AML-193 (cell line): ENCODE measurements at regions not wholly inside any gene's neighbourhood (a gene's known extent, or its start where the extent isn't known, plus 50 kb on each side); places are given as distances from the start of the nearest gene placed in this dataset.
A peak's percentile ranks its signal among the peaks of the same experiment; 100 is the strongest.
"Not testable (repeated sequence)": the region's sequence is repeated elsewhere in the genome, so short reads cannot be mapped to it uniquely, and the experiment has no call there.

Experiments used
- DNase-seq, 2 experiments: peaks; one replicate each; lab custom pipeline; 2025; lab: John Stamatoyannopoulos, UW

GRCh38 chr4:114444211-114444610 lies 154.4 kb upstream of the UGT8 start:
- no peak for DNase-seq

- DNase-seq = not testable (repeated sequence)
These were observed 150.6 kb upstream of the UGT8 start for GRCh38 chr4:114447963-114448516.

- DNase-seq = no peak
These were observed 139.9 kb upstream of the UGT8 start for GRCh38 chr4:114458728-114459127.

DNA sequence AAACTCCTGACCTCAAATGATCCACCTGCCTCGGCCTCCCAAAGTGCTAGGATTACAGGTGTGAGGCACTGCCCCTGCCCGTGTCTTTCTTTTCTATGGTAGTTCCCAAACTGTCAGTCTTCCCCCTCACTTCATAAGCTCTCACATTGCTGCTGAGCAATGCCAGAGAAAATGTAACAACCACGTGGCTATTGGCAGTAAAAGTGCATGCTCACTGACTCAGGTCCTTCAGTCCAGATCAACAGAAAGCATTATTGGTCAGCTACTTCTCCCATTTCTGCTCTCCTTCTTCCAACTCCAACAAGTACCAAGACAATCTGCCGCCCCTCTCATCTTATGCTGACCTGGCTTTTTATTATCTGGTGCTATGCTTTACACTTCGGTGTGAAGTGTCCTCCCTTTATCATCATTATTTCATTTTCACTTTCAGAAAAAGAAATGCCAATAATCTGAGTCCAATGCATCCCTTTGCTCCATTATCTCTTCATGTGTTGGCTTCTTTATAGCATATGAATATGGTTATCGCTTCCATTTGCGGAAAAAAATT lies 133.8 kb upstream of the UGT8 start:
- DNase-seq = no peak

GRCh38 chr4:114465766-114466165 lies 132.8 kb upstream of the UGT8 start:
- no peak for DNase-seq

DNA sequence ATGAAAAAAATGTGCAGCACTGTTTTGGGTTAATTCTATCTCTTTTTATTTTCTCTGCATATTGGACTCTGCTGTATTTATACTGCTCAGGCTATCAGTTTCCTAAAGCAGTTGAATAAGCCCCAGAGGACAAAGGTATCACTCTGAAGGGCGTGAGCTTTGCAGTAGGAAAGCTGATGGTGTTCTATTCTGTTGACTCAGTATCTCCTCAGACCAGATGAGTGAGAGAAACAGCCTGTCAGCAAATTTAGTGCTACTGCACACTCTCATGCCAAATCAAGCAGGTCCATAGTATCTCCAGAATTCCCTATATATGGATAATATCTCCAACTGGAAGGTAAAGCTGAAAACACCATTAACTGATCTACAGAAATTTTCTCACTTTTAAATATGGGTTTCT lies 132.3 kb upstream of the UGT8 start:
- no peak for DNase-seq

GRCh38 chr4:114472269-114473032 lies 126.2 kb upstream of the UGT8 start:
- no peak for DNase-seq

DNA sequence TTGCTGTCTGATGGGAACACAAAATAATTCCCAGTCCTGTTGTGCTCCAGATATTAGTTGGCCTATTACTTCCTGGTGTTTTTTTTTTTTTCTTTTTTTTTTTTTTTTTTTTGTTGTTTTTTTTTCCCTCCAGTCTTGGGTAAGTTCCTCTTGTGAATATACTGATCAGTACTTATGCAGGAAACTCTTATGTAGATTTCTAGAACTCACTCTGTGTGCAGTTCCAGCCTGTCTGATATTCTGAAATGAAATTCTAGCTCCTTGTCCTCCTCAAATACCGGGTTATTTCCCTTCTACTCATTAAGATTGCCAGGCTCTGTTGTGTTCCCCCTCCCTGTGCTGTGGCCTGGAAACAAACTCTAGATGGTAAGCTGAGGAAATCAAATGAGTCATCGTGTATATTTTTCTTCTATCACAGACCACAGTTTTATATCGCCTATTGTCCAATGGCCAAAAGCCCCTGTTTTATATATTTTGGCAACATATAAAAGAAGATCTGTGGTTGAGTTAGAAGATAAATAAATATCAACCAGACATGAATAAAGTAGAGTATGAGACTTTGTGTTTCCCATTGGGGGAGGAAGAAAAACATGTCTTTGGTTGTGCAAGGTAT lies 124.3 kb upstream of the UGT8 start:
- DNase-seq = no peak

- DNase-seq = no peak
These were observed 122.3 kb upstream of the UGT8 start for GRCh38 chr4:114476310-114476709.

GRCh38 chr4:114479595-114479994 lies 119.0 kb upstream of the UGT8 start:
- no peak for DNase-seq

DNA sequence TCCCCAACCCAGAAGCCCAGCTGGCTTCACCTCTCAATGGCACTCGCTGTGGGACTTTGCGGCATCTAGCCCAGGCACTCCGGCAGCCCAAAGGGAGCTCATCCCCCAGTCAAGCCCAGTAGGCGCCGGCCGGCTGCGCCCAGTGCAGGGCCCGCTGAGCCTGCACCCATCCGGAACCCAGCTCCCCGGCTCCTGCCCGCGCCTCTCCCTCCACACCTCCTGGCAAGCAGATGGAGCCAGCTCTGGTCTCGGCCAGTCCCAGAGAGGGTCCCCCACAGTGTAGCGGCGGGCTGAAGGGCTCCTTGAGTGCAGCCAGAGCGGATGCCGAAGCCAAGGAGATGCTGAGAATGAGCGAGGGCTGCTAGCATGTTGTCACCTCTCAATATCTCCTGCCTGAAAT lies 116.8 kb upstream of the UGT8 start:
- no peak for DNase-seq

DNA sequence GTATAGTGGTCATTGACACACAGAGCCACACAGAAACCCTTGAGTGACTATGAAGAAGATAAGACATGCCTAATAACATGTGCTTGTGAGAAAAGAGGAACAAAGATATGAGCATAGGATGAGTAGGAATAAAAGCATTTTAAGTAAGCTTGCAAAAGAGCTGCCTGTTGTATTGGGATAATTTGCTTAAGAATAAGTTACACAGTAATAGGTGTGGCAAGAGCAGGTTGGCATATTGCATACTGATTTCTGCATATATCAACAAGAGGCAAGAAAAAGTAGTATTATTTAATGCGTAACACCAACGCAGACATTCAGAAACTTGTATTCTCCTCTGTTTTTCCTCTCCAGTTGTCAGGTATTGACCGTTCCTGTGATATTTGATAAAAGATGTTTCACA lies 111.5 kb upstream of the UGT8 start:
- peak; percentile 5 to 18 for DNase-seq

- no peak for DNase-seq
These were observed 110.2 kb upstream of the UGT8 start for GRCh38 chr4:114488301-114488982.

DNA sequence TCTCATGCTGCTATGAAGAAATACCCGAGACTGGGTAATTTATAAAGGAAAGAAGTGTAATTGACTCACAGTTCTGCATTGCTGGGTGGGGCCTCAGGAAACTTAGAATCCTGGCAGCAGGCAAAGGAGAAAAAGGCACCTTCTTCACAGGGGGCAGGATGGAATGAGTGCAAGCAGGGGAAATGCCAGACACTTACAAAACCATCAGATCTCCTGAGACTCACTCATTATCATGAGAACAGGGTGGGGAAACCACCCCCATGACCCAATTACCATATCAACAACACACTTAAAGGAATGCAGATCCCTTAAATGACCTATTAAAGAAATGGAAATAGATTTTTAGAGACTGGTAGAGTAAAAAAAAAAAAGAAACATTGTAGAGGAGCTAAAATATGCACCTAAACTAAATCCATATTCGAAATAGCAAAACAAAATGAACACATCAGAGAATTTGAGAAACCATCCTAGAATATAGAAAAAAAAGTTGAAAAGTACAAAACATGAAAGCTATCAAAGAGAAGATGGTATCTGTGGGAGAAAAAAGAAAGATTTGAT lies 104.3 kb upstream of the UGT8 start:
- DNase-seq = no peak

DNA sequence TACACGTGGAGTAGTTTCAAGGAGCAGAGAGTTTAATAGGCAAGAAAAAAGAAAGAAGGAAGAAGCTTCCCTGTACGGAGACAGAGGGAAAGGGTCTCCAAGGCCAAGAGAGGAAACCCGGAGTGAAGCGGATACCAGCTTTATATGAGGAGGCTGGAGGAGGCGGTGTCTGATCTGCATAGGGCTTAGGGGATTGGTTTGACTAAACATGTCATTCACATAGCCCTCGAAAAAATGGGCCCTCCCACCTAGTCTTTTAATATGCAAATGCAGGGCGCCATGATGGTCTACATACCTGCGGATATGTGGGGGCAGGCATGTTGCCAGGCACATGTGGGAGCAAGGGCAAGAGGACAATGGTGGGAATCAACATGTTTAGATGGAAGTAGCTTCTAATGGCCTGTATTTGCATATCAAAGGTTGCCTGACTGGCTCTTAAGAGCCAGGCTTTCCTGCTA lies 103.1 kb upstream of the UGT8 start:
- no peak for DNase-seq

DNA sequence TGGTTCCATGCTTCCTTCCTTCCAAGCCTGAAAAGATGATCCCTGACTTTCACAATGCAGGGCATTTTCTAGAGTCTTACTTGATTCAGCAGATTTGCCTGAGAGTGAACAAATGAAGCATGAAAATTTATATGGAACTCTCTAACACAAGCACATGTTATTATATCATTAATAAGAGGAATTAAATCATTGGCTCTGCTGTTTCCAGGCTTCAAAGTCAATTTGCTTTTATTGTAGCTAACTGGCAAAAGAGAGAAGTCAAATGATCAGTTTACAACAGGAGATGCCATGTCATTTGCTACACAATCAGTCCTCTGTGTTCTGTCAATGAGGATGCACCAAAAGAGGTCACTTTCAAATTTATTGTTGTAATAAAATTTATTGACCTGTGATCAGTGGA lies 101.5 kb upstream of the UGT8 start:
- no peak for DNase-seq

DNA sequence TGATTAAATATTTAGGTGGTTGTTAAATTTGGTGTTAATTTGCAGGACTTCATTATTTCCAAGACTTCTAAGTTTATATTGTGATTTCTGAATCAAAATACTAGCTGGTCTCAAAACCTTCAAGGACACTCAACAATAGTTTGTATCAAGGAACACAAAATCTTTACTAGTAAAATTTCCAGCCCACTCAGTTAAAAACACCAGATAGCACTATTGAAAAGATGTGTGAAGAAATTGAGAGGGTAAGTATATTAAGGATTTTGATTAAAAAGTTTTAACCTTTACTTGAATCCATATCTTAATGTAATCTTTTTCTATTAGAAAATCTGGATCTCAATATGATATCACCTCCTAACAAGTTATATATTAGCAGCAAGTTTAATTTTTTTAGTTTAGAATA lies 89.3 kb upstream of the UGT8 start:
- no peak for DNase-seq

DNA sequence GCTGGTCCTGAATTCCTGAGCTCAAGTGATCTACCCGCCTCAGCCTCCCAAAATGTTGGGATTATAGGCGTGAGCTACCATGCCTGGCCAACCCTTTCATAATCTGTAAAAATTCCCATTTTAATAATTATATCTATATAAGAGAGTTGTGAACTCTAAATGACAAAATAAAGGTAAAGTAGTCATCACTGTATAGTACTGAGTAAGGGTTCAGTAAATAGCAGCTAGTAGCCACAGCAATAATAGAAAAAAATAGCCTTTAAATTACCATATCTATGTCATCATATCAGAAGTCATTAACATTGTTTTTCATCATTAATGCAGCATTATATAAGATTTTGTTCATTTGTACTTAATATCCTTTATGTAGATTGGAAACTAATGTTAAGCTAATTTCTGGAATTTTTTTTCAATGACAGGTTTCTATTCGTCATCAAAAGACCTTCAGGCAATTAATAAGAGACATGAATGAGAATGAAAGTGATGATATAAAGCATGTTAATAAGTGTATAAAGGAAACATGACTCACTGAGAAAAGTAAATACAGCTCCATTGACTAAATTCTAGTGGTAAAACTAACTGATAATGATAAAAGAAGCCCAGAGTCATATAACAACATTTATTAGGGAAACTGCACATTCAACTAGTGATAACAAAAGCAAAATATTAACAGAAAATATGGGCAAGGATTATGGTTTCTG lies 85.9 kb upstream of the UGT8 start:
- DNase-seq = no peak

- no peak for DNase-seq
These were observed 79.2 kb upstream of the UGT8 start for GRCh38 chr4:114519368-114519767.

DNA sequence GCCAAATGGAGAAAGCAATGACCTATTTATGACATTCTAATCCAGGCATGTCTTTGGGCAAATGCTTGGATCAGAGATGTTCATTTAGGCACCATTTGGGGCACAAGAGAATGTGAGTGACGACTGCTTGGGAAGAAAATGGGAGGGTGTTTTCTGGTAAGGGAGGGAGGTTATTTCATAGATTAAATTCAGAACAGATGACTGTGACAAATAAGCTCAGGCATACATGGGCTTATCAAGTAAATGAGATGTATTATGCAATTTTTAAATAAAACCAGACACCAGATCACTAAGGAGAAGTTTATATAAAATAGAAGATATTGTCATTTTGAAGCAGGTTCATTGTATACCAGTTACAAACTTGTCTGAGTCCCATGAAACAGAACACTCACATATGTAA lies 71.4 kb upstream of the UGT8 start:
- DNase-seq = no peak

GRCh38 chr4:114527637-114528036 lies 71.0 kb upstream of the UGT8 start:
- no peak for DNase-seq

- no peak for DNase-seq
These were observed 62.9 kb upstream of the UGT8 start for GRCh38 chr4:114535725-114536124.
